Loucy (cell line): ENCODE measurements at regions not wholly inside any gene's neighbourhood (a gene's known extent, or its start where the extent isn't known, plus 50 kb on each side); places are given as distances from the start of the nearest gene placed in this dataset.

Experiments
- CTCF ChIP-seq: fragments of 200-600 bp; sonication (generic); conservative IDR thresholded peaks from 2 replicates; pipeline ENCODE4 v1.5.1; 2014; ENCODE audit warnings: mild to moderate bottlenecking, antibody characterized with exemption, low read length
- EZH2phosphoT487 ChIP-seq: fragments of 200-600 bp; IDR thresholded peaks from 2 replicates; pipeline ENCODE4 v1.6.1; 2018; ENCODE audit warnings: antibody characterized with exemption, mild to moderate bottlenecking, moderate library complexity, borderline replicate concordance

- TF ChIP-seq CTCF (no peak), EZH2phosphoT487 (no peak)
Measured at GRCh38 chr4:43362875-43363636, 470.5 kb downstream of the GRXCR1 start.
